ENCODE measurements at regions not wholly inside any gene's neighbourhood (a gene's known extent, or its start where the extent isn't known, plus 50 kb on each side); places are given as distances from the start of the nearest gene placed in this dataset.

DNA sequence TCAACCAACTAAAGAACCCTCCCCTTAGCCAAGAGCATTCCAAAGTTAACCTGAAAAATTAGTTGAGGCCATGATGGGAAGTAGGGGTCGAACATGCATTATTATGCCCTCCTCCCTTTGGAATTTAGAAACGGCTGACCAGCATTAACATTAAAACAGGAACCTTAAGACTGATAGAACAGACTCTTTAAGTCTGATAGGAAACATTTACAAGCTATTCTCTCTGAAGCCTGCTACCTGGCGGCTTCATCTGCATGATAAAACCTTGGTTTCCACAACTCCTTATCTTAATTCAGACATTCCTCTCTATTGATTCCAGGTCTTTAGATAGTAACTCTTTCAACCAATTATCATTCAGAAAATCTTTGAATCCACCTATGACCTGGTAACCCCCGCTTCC is 331.0 kb downstream of the CGGBP1 start:
- TF ChIP-seq, protein P1, sequence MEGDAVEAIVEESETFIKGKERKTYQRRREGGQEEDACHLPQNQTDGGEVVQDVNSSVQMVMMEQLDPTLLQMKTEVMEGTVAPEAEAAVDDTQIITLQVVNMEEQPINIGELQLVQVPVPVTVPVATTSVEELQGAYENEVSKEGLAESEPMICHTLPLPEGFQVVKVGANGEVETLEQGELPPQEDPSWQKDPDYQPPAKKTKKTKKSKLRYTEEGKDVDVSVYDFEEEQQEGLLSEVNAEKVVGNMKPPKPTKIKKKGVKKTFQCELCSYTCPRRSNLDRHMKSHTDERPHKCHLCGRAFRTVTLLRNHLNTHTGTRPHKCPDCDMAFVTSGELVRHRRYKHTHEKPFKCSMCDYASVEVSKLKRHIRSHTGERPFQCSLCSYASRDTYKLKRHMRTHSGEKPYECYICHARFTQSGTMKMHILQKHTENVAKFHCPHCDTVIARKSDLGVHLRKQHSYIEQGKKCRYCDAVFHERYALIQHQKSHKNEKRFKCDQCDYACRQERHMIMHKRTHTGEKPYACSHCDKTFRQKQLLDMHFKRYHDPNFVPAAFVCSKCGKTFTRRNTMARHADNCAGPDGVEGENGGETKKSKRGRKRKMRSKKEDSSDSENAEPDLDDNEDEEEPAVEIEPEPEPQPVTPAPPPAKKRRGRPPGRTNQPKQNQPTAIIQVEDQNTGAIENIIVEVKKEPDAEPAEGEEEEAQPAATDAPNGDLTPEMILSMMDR (optimal IDR thresholded peaks at IDR 0.05 in 1 of 3, IDR thresholded peaks at IDR 0.05 in 1 of 3, conservative IDR thresholded peaks at IDR 0.05 in 1 of 3; ENCODE audit: extremely low read depth in 1 of 3, insufficient read depth in 2 of 3, low read length in 3 of 3): no peak
- no peak for TF ChIP-seq EZH2 (IDR thresholded peaks at IDR 0.05; ENCODE audit: low read length)

Measured in keratinocyte (primary cell).